ENCODE measurements at regions not wholly inside any gene's neighbourhood (a gene's known extent, or its start where the extent isn't known, plus 50 kb on each side); places are given as distances from the start of the nearest gene placed in this dataset.

DNA sequence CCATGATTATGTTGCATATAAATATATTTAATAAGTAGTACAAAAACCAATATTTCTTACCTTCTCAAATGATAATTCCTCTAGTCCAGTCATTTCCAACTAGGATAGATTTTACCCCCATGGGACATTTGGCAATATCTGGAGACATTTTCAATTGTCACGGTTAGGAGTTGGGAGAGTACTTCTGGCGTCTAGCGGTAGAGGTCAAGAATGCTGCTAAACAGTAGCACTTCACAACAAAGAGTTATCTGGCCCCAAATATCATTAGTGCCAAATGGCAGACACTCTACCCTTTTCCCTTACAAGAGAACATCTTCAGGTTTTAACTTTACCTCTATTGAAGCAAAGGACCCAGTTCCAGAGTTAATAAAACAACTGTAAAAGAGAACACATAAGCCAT, 168.1 kb downstream of the FAT4 start:
- Mint-ChIP-seq H3K27ac (no peak overlapping the region), H3K4me1 (no peaks in the 10 kb centered on the region), H3K27me3 (ENCODE audit: low read depth) (no peaks in the 10 kb centered on the region), H3K9me3 (no peaks in the 10 kb centered on the region), H3K4me3 (no peak overlapping the region), H3K36me3 (no peaks in the 10 kb centered on the region; the same call in 1 of the 2 replicates)
- TF ChIP-seq CREM (CRISPR knock-in tag; IDR thresholded peaks at IDR 0.05) (no peak), GRHL2 (CRISPR knock-in tag; IDR thresholded peaks at IDR 0.05; ENCODE audit: insufficient replicate concordance, severe bottlenecking) (no peak), ZNF416 (CRISPR knock-in tag; IDR thresholded peaks at IDR 0.05) (no peak), NFE2L1 (CRISPR knock-in tag; IDR thresholded peaks at IDR 0.05) (no peak), ATF1 (CRISPR knock-in tag; IDR thresholded peaks at IDR 0.05) (no peak), MXD4 (CRISPR knock-in tag; IDR thresholded peaks at IDR 0.05; ENCODE audit: borderline replicate concordance) (no peak), TEAD4 (CRISPR knock-in tag; IDR thresholded peaks at IDR 0.05) (no peak), ZNF423 (CRISPR knock-in tag; IDR thresholded peaks at IDR 0.05) (no peak)
- TF ChIP-seq, protein P1, sequence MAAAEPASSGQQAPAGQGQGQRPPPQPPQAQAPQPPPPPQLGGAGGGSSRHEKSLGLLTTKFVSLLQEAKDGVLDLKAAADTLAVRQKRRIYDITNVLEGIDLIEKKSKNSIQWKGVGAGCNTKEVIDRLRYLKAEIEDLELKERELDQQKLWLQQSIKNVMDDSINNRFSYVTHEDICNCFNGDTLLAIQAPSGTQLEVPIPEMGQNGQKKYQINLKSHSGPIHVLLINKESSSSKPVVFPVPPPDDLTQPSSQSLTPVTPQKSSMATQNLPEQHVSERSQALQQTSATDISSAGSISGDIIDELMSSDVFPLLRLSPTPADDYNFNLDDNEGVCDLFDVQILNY (CRISPR knock-in tag; IDR thresholded peaks at IDR 0.05), result no peak
- TF ChIP-seq, protein P2, sequence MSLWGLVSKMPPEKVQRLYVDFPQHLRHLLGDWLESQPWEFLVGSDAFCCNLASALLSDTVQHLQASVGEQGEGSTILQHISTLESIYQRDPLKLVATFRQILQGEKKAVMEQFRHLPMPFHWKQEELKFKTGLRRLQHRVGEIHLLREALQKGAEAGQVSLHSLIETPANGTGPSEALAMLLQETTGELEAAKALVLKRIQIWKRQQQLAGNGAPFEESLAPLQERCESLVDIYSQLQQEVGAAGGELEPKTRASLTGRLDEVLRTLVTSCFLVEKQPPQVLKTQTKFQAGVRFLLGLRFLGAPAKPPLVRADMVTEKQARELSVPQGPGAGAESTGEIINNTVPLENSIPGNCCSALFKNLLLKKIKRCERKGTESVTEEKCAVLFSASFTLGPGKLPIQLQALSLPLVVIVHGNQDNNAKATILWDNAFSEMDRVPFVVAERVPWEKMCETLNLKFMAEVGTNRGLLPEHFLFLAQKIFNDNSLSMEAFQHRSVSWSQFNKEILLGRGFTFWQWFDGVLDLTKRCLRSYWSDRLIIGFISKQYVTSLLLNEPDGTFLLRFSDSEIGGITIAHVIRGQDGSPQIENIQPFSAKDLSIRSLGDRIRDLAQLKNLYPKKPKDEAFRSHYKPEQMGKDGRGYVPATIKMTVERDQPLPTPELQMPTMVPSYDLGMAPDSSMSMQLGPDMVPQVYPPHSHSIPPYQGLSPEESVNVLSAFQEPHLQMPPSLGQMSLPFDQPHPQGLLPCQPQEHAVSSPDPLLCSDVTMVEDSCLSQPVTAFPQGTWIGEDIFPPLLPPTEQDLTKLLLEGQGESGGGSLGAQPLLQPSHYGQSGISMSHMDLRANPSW (CRISPR knock-in tag; conservative IDR thresholded peaks at IDR 0.05; ENCODE audit: low read depth), result no peak
- TF ChIP-seq, protein P3, sequence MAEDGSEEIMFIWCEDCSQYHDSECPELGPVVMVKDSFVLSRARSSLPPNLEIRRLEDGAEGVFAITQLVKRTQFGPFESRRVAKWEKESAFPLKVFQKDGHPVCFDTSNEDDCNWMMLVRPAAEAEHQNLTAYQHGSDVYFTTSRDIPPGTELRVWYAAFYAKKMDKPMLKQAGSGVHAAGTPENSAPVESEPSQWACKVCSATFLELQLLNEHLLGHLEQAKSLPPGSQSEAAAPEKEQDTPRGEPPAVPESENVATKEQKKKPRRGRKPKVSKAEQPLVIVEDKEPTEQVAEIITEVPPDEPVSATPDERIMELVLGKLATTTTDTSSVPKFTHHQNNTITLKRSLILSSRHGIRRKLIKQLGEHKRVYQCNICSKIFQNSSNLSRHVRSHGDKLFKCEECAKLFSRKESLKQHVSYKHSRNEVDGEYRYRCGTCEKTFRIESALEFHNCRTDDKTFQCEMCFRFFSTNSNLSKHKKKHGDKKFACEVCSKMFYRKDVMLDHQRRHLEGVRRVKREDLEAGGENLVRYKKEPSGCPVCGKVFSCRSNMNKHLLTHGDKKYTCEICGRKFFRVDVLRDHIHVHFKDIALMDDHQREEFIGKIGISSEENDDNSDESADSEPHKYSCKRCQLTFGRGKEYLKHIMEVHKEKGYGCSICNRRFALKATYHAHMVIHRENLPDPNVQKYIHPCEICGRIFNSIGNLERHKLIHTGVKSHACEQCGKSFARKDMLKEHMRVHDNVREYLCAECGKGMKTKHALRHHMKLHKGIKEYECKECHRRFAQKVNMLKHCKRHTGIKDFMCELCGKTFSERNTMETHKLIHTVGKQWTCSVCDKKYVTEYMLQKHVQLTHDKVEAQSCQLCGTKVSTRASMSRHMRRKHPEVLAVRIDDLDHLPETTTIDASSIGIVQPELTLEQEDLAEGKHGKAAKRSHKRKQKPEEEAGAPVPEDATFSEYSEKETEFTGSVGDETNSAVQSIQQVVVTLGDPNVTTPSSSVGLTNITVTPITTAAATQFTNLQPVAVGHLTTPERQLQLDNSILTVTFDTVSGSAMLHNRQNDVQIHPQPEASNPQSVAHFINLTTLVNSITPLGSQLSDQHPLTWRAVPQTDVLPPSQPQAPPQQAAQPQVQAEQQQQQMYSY (CRISPR knock-in tag; IDR thresholded peaks at IDR 0.05), result no peak
- TF ChIP-seq, protein P4, sequence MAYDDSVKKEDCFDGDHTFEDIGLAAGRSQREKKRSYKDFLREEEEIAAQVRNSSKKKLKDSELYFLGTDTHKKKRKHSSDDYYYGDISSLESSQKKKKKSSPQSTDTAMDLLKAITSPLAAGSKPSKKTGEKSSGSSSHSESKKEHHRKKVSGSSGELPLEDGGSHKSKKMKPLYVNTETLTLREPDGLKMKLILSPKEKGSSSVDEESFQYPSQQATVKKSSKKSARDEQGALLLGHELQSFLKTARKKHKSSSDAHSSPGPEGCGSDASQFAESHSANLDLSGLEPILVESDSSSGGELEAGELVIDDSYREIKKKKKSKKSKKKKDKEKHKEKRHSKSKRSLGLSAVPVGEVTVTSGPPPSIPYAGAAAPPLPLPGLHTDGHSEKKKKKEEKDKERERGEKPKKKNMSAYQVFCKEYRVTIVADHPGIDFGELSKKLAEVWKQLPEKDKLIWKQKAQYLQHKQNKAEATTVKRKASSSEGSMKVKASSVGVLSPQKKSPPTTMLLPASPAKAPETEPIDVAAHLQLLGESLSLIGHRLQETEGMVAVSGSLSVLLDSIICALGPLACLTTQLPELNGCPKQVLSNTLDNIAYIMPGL (CRISPR knock-in tag; IDR thresholded peaks at IDR 0.05), result no peak
- TF ChIP-seq, protein P5, sequence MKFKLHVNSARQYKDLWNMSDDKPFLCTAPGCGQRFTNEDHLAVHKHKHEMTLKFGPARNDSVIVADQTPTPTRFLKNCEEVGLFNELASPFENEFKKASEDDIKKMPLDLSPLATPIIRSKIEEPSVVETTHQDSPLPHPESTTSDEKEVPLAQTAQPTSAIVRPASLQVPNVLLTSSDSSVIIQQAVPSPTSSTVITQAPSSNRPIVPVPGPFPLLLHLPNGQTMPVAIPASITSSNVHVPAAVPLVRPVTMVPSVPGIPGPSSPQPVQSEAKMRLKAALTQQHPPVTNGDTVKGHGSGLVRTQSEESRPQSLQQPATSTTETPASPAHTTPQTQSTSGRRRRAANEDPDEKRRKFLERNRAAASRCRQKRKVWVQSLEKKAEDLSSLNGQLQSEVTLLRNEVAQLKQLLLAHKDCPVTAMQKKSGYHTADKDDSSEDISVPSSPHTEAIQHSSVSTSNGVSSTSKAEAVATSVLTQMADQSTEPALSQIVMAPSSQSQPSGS (CRISPR knock-in tag; IDR thresholded peaks at IDR 0.05; ENCODE audit: borderline replicate concordance, low read depth), result no peak
- ChIA-PET POLR2A (no interaction called here), CTCF (no interaction called here)
- DNase-seq (ENCODE audit: low spot score) (no peak), ATAC-seq (no peak)

DNA sequence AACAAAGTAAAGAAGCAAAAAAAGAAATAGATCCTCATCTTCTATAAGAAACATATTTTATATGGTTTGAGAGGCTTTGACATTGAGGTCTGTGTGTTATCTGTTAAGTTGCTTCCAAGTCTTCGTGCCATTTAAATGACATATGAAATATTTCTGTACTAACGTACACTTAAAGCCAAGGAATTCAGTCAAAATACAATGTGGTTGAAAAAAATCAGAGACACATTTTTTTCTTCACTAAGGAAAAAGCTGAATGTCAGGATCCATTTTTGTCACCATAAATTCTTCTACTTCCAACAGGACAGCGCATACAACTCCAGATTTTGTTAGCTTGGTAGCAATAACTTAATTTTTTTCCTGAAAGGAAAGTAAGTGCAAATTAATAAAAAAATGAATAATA, 168.5 kb downstream of the FAT4 start:
- CTCF ChIA-PET, result no interaction called here
- DNase-seq (ENCODE audit: low spot score), result no peak
- H3K27me3 Mint-ChIP-seq (ENCODE audit: low read depth), result no peaks in the 10 kb centered on the region
- POLR2A ChIA-PET, result no interaction called here
- no peaks in the 10 kb centered on the region for H3K9me3 Mint-ChIP-seq
- H3K4me3 Mint-ChIP-seq, result no peak overlapping the region
- no peak for ATAC-seq
- H3K27ac Mint-ChIP-seq, result no peak overlapping the region
- H3K4me1 Mint-ChIP-seq, result no peaks in the 10 kb centered on the region
- H3K36me3 Mint-ChIP-seq, result no peaks in the 10 kb centered on the region; the same call in 1 of the 2 replicates
- no peak for TF ChIP-seq TEAD4 (CRISPR knock-in tag; IDR thresholded peaks at IDR 0.05)
- TF ChIP-seq, protein P3 (CRISPR knock-in tag; IDR thresholded peaks at IDR 0.05), result no peak
- TF ChIP-seq, protein P6, sequence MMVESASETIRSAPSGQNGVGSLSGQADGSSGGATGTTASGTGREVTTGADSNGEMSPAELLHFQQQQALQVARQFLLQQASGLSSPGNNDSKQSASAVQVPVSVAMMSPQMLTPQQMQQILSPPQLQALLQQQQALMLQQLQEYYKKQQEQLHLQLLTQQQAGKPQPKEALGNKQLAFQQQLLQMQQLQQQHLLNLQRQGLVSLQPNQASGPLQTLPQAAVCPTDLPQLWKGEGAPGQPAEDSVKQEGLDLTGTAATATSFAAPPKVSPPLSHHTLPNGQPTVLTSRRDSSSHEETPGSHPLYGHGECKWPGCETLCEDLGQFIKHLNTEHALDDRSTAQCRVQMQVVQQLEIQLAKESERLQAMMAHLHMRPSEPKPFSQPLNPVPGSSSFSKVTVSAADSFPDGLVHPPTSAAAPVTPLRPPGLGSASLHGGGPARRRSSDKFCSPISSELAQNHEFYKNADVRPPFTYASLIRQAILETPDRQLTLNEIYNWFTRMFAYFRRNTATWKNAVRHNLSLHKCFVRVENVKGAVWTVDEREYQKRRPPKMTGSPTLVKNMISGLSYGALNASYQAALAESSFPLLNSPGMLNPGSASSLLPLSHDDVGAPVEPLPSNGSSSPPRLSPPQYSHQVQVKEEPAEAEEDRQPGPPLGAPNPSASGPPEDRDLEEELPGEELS (CRISPR knock-in tag; IDR thresholded peaks at IDR 0.05), result no peak
- TF ChIP-seq, protein P7, sequence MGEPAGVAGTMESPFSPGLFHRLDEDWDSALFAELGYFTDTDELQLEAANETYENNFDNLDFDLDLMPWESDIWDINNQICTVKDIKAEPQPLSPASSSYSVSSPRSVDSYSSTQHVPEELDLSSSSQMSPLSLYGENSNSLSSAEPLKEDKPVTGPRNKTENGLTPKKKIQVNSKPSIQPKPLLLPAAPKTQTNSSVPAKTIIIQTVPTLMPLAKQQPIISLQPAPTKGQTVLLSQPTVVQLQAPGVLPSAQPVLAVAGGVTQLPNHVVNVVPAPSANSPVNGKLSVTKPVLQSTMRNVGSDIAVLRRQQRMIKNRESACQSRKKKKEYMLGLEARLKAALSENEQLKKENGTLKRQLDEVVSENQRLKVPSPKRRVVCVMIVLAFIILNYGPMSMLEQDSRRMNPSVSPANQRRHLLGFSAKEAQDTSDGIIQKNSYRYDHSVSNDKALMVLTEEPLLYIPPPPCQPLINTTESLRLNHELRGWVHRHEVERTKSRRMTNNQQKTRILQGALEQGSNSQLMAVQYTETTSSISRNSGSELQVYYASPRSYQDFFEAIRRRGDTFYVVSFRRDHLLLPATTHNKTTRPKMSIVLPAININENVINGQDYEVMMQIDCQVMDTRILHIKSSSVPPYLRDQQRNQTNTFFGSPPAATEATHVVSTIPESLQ (CRISPR knock-in tag; IDR thresholded peaks at IDR 0.05), result no peak
